C4-2B (cell line): ENCODE measurements at regions not wholly inside any gene's neighbourhood (a gene's known extent, or its start where the extent isn't known, plus 50 kb on each side); places are given as distances from the start of the nearest gene placed in this dataset.
"Not testable (repeated sequence)": the region's sequence is repeated elsewhere in the genome, so short reads cannot be mapped to it uniquely, and the experiment has no call there.

Experiments
- H3K27ac ChIP-seq: fragments of 450-650 bp; 2 replicates; pipeline ENCODE4 v1.5.1; 2017
- CTCF ChIP-seq: fragments of 450-650 bp; conservative IDR thresholded peaks from 2 replicates; pipeline ENCODE4 v1.5.1; 2017; ENCODE audit warnings: mild to moderate bottlenecking
- ZFX ChIP-seq: fragments of 450-650 bp; IDR thresholded peaks from 2 replicates; pipeline ENCODE4 v1.6.1; 2017

DNA sequence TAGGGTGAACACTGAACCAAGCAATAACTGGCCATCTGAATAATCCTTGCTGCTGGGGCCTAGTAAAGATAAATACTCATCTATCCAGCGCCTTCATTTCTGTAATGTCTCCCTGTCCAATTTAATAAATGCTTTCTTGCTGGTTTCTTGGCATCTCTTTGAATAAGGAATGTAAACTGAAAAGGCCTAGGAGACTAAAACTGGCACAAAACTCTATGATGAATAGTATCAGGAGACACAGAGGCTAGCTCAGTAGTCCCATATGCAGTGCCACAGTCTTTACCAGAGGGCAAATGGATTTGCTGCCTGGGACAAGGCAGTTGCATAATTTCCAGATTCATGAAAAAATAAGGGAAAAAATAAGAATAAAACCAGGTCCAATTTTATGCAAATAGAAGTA, 324.4 kb downstream of the CENPW start:
- H3K27ac ChIP-seq: no peak overlapping the region

DNA sequence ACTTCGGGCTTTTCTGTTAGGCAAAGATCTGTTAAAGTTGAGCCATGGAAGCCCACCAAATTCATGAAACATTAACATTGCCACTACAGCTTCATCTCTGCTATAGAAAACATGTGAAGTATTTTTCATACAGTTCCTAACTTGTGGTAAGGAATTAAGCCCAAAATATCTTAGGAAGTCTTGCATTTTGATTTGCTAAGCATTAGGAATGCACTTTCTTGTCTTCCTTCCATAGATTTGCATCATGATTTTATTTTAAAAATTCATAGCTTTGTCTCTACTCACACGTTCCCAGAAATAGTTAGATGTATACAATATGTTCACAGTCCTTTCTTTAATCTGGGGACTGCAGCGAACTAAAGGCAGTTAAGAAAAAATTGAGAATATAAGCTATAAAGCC, 325.6 kb downstream of the CENPW start:
- TF ChIP-seq CTCF (no peak), ZFX (no peak)
- no peak overlapping the region for H3K27ac ChIP-seq

More for the DNA sequence above, 324.4 kb downstream of the CENPW start:
- TF ChIP-seq CTCF: no peak

DNA sequence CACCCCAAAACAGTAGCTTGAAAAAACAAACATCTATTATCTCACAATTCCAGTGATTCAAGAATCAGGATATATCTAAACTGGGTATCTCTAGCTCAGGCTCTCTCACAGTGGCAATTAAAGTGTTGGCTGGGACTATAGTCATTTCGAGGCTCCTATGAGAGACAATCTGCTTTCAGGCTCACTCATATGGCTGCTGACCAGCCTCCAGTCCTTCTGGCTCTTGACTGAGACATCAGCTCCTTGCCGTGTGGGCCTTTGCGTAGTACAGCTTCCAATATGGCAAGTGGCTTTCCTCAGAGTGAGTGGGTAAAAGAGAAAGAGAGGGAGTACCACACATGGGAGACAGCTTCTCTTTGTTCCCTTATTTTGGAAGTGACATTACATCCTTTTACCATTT, 327.2 kb downstream of the CENPW start:
- no peak for TF ChIP-seq ZFX
- H3K27ac ChIP-seq: no peak overlapping the region

- H3K27ac ChIP-seq: no peak overlapping the region
- no peak for TF ChIP-seq CTCF
- no peak for TF ChIP-seq ZFX
These were observed 327.8 kb downstream of the CENPW start for GRCh38 chr6:126667728-126668127.

GRCh38 chr6:126672649-126673048, 332.7 kb downstream of the CENPW start:
- H3K27ac ChIP-seq: no peak overlapping the region
- TF ChIP-seq ZFX: no peak
- TF ChIP-seq CTCF: no peak

DNA sequence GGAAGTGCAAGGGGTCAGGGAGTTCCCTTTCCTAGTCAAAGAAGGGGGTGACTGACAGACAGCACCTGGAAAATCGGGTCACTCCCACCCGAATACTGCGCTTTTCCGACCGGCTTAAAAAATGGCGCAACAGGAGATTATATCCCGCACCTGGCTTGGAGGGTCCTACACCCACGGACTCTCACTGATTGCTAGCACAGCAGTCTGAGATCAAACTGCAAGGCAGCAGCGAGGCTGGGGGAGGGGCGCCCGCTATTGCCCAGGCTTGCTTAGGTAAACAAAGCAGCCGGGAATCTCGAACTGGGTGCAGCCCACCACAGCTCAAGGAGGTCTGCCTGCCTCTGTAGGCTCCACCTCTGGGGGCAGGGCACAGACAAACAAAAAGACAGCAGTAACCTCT, 333.8 kb downstream of the CENPW start:
- not testable (repeated sequence) for H3K27ac ChIP-seq

GRCh38 chr6:126682440-126682839, 342.5 kb downstream of the CENPW start:
- TF ChIP-seq ZFX: no peak
- no peak for TF ChIP-seq CTCF
- H3K27ac ChIP-seq: no peak overlapping the region

- H3K27ac ChIP-seq: no peak overlapping the region
- TF ChIP-seq ZFX (no peak), CTCF (no peak)
These were observed 345.3 kb downstream of the CENPW start for GRCh38 chr6:126685182-126685581.
